K562 (cell line): ENCODE measurements at regions not wholly inside any gene's neighbourhood (a gene's known extent, or its start where the extent isn't known, plus 50 kb on each side); places are given as distances from the start of the nearest gene placed in this dataset.

ENCODE experiments used
- CHD2 ChIP-seq: IDR thresholded peaks from 2 replicates; pipeline ENCODE4 v1.6.1; 2011; ENCODE audit warnings: low read depth, low read length
- FOXK2 ChIP-seq, 2 experiments: fragments of 450-650 bp; IDR thresholded peaks in 1 of 2; conservative IDR thresholded peaks in 1 of 2; 2 replicates each; pipeline ENCODE4 v1.6.1; 2016; ENCODE audit warnings: low read depth in 2 of 2, mild to moderate bottlenecking in 1 of 2
- KHSRP ChIP-seq: fragments of 450-650 bp; IDR thresholded peaks from 2 replicates; pipeline ENCODE4 v1.6.1; 2017
- ZBTB8A ChIP-seq: fragments of 450-650 bp; IDR thresholded peaks from 2 replicates; pipeline ENCODE4 v1.6.1; 2018; ENCODE audit warnings: mild to moderate bottlenecking, moderate library complexity; ENCODE audit not compliant: partially characterized antibody
- ZNF778 ChIP-seq: fragments of 450-650 bp; formaldehyde crosslinking; IDR thresholded peaks from 2 replicates; pipeline ENCODE4 v1.4.0; 2020; ENCODE audit warnings: mild to moderate bottlenecking, moderate library complexity

DNA sequence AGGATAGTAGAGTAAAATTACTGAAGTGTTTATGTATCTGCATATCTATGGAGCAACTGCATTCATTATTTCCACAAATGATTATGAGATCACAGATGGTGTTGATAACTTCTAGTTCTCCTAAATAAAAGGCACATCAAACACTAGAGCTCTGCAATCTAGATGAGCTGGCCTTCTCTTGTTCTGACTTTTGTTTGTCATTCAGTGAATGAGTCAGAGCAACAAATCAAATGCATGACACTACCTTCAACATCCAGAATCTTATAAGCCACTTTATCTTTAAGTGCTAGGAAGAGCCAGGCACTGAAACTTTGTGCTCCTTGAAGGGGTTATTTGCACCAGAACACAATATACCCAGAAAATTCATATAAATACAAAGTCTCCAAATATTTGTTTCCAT lies 456.0 kb downstream of the PCDH17 start:
- no peak for TF ChIP-seq ZBTB8A
- no peak for TF ChIP-seq CHD2
- TF ChIP-seq KHSRP, result no peak
- TF ChIP-seq ZNF778 (CRISPR knock-in tag), result no peak
- TF ChIP-seq FOXK2 (conservative IDR thresholded peaks at IDR 0.05 in 1 of 2, IDR thresholded peaks at IDR 0.05 in 1 of 2; ENCODE audit: low read depth in 2 of 2), result no peak
